ENCODE measurements at regions not wholly inside any gene's neighbourhood (a gene's known extent, or its start where the extent isn't known, plus 50 kb on each side); places are given as distances from the start of the nearest gene placed in this dataset.

DNA sequence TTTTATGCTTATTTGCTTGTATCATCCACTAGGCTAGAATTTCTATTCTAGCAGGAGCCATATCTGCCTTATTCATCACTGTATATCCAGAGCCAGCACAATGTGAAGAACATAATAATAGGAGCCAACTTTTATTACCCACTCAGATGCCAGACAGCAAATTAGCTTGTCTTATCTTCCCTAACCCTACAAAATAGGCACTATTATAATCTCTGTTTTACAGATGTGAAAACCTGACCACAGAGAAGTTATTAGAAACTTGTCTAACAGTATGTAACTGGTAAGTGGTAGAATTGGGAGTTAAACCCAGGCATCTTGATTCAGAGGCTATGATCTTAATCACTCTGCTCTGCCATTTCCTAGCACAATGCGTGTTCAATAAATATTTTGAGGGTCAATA, 579.5 kb downstream of the CAAP1 start:
- no peak for DNase-seq (ENCODE audit: low read depth)

DNA sequence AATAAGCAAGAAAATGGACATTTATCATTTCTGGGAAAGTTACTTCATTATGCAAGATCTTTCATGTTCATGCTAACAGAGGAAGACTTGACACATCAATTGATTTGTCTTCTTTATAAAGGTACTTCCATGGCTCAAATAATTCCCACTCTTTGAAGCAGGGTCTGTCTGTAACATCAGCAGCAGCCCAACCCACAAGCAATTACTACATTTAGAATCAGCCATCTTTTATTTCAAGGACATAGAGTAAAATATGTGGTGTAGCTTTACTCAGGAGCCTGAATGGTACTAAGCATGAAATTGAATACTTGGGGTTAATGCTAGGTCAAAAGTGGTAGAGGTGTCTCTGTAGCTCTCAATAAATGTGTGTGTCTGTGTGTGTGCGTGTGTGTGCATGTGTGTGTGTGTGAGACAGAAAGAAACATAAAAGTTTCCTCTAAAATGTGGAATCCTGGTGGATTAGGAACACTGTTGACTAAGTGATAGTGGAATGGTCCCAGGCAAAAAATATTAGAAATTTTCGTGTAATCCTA, 581.1 kb downstream of the CAAP1 start:
- DNase-seq (ENCODE audit: low read depth): peak; percentile 40

DNA sequence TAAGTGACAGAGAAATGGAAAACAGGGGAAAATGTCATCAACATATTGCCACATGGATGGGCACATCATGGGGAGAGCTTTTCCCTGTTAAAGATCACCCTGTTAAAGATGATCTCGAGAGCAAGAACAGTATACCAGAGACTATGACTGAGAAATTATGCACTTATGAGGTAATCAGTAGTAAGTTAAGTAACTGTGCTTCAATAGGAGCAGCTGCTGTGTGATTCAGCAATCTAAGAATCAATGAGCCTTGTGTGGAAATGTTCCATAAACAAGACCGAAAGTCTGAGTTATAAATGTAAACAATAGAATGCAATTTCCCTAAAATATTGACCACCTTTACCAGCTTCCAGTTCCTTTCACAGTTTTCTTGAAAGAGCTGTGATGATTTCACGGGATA, 582.3 kb downstream of the CAAP1 start:
- peak; percentile 70 for DNase-seq (ENCODE audit: low read depth)

DNA sequence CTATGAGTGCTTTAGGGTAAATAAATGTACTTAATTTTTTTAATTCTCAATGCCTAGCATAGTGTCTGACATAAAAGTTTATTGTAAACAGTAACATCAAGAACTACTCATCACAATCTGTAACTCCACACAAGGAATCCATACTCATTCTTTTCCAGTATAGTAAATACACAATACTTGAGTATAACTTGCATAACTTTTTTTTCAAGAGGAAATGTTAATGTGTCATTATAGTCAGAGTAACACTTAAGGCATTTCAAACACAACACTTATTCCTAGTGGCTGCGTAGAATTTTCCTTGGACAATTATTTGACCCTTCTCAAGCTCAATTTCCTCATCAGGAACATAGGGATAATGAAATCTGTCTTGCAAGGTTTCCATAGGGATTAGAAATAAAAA, 584.3 kb downstream of the CAAP1 start:
- no peak for DNase-seq (ENCODE audit: low read depth)

DNA sequence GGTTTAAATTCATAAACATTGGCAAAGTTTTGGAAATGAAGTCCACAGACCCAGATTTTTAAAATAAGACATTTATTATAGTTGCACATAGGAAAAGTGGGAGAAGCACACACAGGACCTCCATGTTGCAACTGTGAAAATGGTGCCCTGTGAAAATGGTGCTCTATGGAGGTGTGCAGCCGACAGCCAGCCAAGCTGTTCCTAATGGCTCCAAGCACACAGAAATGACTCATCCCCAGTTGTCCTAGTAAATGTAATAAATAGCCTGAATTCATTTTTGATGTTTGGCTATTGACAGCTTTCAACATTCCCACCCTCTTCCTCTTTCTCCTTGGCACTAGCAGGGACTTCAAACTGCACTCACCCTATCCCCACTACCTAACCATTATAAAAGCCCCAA, 590.9 kb downstream of the CAAP1 start:
- peak; percentile 29 for DNase-seq (ENCODE audit: low read depth)

DNA sequence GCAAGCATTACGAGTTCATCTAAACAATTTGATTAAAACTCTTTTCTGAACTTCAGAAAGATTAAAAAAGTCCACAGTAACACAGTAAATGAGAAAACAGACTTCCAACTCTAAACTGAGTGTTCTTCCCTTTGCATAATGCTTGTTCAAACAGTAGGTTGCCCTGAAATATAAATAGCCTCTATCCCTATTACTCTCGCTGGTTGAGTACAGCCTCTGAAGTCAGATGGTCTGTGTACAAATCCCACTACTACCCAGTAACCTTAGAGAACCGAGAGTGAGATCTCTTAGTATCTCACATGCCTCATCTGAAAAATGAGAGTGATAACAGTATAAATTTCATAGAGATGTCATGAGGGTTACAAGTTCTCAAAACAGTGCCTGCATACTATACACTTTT, 591.6 kb downstream of the CAAP1 start:
- DNase-seq (ENCODE audit: low read depth): no peak

DNA sequence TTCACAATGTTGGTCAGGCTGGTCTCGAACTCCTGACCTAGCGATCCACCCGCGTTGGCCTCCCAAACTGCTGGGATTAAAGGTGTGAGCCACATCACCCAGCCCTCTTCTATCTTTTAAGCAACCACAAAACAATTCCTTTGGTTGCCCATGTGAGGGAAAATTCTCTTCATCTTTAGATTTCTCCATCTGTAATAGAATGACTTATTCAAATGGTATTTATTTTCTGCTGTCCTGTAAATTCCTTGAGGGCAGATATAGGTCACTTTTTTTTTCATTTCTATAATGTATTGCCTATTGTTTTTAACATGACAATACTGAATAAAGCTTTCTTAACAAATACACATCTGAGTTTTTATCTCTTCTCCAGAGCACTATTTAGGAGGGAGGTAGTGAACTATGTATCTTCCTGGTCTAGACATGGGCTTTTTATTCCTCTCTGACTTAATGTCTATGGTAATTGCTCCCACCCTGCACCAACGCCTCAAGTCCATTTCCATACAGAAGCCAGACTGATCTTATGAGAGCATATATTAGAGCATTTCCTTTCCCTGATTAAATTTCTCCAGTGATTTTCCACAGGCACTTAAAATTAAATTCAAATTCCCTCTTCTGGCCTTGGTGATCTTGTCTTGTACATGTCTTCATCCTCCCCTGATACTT, 595.6 kb downstream of the CAAP1 start:
- DNase-seq (ENCODE audit: low read depth): peak; percentile 47

DNA sequence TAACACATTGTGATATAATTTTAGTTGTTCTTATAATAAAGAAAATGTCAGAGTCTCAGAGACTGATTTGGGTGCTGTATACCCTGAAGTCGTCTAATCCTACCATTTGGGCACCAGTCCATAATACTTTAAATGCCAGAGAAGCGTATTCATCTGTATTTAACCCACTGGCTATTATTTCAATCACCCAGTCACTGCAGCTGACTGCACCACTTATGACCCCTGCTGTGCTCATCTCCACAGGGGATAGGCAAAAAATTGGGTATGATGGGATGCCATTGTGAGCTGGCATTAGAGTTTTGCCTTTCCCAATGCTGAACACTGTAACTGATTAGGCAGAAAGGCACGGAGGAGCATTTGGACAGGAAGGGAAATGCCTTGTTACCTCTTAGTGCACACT, 599.7 kb downstream of the CAAP1 start:
- DNase-seq (ENCODE audit: low read depth): peak; percentile 92

DNA sequence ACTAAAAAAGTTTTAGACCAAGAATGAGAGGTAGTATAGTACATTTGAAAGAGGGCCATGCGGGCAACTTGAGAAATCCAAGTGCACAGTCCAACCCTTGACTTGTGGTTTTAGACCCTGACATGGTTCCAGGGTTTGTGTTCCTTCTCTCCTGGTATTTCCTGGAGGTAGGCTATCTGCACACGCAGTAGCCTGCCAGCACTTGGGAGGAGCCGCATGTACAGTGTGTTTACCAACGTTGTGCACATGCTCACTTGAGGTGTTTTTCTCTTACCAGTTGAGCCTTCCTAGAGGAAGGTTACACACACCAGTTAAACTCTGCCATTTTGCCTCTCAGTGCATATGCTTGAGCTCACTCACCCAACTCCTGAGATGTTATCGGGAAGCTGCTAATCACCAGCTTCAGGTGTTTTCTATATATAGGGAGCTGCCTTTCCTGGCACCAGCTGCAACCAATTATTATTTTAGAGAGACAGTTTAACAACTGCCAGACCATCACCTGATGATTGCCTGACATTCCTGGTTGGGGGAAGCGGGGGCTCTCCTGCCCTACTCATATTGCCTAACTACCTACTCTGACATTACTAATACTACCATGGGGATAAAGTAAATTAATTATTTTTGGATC, 593.4 kb upstream of the TUSC1 start:
- no peak for DNase-seq (ENCODE audit: low read depth)

DNA sequence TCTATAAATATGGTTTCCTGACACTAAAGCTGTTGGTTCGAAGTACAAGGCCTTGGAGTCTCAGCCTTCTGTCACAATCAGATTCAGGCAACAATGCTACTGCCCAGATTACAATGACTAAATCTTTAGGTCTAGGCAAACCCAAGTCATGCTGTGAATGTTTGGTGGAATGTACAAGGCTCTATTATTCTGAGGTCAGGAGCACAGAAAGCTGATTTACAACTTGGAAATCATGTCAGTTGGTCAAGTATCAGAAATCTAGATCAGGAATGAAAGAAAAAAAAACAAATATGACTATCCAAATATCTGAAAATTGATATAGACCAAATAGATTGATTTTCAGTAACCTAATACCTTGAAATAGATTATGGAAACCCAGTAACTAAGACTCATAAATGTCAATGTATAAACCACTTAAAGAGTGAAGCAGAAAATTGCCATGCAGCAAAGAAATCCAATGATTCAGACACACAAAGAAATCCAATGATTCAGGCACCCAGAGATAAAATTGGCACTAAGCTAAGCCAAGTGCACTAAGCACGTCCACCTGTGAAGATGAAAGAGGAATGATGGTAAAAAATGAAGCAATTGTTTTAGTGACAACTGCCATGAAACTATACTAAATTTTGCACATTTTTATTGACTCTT, 588.0 kb upstream of the TUSC1 start:
- no peak for DNase-seq (ENCODE audit: low read depth)

DNA sequence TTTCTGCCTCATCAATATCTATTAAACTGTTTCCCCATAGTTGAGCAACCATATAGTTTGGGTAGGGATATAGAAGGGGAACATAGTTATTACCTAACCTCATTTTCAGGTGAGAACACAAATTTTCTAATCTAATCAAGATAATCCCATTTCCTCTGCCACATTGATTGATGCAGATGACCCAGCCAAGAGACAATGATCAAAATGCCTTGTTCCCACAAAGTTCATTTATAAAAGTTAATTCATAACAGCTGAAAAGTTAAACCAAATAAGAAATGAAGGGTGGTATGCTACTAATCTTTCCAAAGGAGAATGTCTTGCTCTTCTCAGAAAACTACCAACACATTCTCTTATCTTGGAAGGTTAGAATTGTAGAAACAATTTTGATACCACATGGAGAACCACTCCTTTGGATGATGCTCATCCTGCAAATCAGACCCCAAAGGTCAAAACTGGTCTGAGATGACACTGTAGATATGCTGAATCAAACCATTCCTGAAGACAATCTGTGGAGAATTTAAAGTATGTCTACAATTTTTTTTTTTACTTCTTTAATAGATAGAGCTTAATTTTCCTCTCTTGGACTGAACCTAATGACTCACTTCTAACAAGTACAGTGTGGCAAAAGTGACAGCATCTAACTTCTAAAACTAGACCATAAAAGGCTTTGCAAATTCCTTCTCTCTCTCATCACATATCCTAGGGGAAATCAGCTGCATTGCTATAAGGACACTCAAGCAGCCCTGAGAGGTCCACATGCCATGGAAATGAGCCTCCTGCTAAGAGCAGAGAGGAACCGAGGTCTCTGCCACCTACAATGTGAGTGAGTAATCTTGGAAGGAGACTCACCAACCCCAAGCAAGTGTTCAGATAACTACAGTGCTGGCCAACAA, 586.7 kb upstream of the TUSC1 start:
- peak; percentile 92 for DNase-seq (ENCODE audit: low read depth)

DNA sequence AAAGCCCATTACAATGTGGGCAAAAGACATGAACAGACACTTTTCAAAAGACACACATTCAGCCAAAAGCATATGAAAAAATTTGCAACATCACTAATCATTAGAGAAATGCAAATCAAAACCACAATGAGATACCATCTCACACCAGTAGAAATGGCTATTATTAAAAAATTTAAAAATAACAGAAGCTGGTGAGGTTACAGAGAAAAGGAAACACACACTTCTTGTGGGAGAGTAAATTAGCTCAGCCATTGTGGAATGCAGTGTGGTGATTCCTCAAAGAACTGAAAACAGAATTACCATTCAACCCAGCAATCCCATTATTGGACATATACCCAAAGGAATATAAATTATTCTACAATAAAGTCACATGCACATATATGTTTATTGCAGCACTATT, 585.2 kb upstream of the TUSC1 start:
- no peak for DNase-seq (ENCODE audit: low read depth)

DNA sequence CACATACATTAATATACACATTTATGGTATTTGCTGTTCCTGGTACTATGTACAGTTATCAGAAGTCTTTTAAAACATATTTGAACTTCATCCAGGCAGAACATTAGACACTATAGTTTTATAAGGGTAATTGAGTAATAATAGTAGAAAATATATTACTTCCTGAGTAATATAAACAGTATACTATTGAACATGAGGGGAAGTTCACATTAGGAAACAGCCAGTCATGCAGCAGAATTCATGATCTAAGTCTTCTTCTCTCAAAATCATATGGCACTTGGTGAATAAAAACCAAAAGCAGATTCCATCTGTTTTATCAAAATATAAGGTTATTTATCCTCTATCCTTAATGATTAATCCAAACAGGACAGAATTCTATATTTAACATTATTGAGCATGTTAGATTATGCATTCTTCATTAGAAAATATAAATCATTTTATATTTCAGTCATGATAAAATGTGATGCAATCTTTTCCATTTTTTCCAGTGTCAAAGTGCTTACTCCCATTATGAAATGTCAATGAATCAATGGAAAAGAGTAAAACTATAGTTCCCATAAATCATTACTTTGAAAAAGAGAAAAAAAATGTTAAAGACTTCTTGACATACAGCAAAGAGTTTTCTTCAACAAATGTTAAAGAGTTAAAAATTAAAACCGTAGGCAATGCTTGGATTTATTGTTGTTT, 584.3 kb upstream of the TUSC1 start:
- no peak for DNase-seq (ENCODE audit: low read depth)

DNA sequence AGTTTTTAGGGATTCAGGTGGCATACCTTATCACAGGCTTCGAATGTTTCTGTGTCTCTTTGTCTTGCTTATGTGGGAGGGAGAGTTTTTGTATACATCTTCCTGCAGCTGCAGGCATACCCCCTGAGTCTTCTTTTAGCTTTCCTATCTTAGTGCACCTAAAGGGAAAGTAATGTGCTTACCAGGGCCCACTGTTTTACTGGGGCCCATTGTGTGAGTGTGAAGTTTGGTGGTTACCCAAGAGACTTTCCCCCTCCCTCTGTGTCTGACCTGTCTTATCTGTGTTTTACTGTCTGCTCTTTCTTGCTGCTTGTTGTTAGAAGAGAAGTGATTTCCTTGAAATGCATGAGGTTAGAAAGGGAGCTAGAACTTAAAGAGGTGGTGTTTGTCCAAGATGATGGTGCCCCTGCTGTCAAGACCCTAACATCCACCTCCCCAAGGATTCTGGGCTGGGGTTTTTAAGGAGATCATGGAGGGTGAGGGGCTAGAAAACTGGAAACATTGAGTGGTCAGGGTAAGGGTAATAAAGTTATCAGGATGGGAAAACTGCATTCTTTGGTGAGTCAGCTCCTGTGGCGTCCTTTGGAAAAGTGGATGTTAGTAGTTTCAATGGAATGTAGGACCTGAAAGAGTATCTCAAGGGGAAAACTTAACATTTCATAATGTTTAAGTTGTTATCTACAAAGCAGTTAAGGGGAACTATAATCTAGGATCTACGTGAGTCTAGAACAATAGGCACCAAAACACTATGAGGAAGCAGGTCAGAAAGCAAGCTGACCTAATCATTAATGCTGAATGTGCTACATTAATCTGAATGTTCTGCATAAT, 583.5 kb upstream of the TUSC1 start:
- DNase-seq (ENCODE audit: low read depth): peak; percentile 88

DNA sequence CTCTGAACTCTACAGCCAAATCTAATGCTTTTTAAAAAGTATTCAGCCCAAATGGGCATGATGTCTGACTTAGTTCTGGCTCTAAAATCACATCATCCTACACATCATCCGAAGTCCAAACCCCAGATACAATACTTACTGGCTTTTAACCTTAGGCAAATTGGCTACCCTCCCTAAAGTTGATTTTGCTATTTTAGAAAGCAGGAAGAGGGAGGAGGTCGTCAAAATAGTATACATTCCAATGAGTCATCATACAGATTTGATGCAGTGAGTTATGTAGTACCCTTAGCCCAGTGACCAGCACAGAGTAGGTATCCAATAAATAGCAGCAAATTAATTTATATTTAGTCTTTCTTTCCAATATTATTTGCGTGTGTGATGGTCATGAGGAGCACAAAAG, 582.0 kb upstream of the TUSC1 start:
- DNase-seq (ENCODE audit: low read depth): no peak

DNA sequence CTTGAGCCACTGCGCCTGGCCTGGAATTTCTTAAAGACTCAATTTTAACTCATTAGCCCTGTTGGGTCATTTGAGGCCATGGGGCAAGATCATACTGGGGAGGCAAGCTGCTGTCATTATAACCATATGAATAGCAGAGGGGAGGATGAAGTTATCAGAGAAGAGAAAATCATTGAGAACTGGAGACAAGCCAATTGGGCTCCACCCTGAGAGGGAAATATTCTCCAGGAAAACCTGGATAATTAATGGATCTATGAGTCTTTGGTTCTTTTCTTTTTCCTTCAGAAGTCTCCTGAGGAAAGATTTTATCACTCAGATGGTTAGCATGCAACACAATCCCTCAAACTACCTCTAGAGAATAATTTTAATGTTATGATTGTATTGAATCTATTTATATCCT, 569.6 kb upstream of the TUSC1 start:
- DNase-seq (ENCODE audit: low read depth): no peak

DNA sequence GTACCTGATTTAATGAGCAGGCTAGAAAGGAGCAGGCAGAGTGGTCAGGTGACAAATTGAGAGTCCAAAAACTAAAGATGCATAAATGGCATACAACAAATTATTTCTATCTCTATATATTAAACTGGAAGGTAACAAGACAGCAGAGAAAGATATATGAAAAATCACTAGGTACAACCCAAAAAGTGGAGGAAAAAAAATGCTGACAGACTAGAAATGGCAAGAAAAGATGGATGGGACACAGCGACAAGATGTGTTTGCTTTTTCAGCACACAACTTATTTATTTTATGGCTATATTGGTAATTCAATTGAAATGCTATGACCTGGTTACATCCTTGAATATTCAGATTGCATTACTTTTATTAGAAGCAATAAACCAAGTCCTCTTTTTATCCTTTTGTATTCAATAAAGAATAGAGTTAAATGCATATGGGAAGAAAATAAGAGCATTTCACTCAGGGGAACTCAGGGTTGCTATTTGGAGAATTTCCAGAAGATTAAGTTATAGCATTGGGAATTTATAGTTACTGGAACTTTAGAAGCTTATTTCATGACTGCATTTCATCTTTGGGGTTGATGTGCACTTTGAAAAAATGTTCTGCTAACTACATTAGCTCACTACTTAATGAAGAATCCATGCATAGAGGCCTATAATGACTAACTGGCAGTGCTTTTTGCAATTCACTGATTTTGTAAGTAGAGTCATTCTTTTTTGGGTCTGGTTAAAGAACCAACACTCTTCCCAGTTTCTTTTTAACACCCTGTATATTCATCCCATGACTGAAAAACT, 566.6 kb upstream of the TUSC1 start:
- DNase-seq (ENCODE audit: low read depth): no peak

DNA sequence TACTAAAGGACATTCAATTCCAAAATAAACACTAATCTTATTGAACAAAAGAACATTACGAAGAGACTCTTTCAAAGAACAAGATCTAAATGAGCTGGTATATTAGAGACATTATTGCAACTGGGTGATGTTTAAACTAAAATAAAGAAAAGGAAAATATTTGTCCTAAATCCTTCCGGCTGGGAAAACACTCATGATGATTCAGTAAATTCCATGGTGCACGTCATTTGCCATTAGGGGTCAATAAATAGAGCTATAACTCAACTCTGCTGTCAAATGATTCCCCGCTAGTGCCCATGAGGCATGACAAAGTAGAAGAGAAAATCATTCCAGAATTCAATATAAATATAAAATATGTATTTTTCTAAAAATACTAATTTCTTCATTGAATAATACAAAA, 565.5 kb upstream of the TUSC1 start:
- peak; percentile 54 for DNase-seq (ENCODE audit: low read depth)

DNA sequence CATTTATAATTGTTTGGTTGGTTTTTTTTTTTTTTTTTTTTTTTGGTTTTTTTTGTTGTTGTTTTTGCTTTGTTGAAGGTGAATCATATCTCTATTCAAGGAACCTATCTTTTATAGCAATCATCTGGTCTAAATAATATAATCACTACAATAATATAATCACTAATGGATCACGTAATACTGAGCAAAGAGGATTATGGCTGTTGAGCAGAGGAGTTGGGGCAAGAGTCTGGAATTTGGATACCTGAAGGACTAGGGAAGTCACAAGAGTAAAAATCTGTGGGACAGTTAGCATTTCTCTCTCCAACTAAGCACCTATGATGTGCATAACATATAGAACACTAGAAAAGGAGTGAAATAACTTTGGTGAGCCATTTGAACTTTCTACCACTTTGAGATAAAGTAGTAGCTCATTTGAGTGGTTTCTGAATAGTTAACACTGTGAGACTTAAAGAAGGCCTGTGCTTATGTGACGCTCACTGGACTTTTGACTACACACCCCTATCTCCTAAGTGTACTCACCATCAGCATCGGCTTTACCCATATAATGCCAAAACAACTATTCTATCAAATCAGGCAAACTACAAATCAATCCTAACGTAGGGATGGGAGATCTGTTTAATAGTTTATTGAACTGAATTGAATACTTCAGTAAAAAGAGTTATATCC, 564.9 kb upstream of the TUSC1 start:
- DNase-seq (ENCODE audit: low read depth): no peak
